ENCODE measurements at regions not wholly inside any gene's neighbourhood (a gene's known extent, or its start where the extent isn't known, plus 50 kb on each side); places are given as distances from the start of the nearest gene placed in this dataset.

DNA sequence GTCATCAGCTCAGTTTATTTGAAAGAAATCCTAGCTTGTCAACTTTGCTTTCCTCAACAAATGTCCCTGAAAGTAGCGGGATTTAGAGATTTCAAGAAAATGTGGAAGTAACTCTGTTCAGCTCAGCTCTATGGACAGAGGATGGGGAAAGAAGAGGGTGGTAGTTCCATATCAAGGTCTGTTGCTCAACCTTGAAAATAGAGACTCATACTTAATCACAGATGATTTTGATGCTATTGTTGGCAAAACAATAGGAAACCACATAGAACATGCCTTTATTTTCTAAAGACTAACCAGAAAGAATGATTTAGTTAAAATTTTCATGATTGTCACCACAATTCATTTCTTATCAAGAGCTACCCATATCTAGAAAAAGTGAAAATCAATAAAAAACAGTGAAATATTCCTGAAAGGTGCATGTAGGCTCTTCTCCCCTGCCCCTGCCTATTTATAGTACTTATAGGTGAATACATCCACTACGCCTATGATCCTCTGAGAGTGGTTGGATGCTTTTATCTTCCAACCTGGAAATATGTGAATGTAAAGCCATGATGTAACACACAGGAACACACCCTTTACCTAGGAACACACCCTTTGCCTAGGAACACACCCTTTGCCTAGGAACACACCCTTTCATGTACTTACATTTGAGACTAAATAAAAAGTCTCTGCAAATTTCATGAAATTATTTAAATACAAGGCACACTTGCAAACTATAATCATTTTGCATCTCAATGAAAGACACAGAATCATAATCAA lies 65.8 kb downstream of the ETAA1 start:
- no peak for DNase-seq

DNA sequence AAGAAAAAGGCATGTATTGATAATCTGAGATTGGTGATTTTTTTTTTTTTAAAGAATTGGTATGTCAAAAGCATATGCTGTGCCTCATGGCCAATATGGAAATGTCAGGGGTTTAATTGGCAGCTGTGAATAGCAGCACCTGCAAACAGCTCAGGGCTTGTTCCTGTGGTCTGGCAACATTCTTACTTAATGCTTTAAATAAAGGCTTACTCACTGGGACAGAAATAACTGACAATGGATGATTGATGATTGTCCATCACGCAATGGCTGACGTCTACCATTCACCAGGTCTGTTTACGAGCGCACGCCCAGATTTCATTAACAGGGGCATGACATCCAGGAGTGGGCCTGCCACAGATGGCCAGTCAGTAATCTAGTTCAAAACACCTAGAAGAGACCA lies 66.7 kb downstream of the ETAA1 start:
- no peak for DNase-seq

DNA sequence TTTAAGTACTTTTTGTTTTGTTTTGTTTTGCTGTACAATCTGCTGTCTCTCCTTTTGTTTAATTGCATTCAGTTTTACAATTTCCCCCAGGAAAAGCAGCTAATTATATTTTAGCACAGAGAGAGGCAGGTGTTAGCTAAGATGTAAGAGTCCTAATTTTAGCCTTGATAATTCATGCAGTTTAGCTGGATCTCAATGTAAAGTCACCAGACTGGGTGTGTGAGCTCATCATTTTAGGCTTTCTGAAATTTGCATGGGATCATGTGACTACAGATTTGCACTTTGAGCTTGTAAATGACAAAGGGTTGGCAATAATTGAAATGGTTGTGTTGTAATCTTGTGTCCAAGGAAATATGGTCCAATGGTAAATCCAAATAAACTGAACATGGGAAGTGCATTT lies 68.5 kb downstream of the ETAA1 start:
- DNase-seq = no peak

DNA sequence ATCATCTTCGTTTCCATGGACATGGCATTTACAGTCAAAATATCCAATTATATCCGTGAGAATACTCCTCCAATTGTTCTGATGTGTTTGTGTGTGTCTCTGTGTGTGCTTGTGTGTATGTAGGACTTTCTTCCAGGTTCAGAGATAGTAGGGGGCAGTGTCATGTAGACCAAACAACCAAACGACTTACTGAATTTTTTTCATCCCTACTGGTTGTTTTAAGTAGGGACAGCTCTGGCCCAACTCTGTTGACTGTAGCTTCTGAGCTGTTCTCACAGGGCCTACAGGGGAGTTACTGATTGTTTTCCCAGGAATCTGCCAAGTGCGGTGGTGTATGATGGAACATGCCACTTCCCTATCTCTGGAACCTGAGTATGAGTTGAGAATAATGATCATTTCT lies 69.6 kb downstream of the ETAA1 start:
- no peak for DNase-seq

DNA sequence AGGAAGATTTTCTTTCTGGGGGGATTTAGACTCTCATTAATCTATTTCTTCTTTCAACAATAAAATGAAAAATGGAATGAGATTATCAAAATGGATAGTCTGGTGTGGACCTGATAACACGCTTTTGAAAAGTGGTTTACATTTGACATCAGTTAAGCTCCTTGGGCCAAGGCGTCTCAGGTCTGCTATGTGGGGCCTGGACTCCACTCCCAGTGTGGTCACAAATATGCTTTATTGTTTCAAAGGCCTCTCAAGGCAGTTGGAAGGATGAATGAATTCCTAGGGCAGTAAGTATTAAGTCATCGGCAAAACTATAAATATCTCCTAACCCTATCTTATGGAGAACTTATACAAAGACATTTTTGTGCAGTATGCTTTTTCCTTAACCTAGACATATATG lies 74.5 kb downstream of the ETAA1 start:
- DNase-seq = no peak

DNA sequence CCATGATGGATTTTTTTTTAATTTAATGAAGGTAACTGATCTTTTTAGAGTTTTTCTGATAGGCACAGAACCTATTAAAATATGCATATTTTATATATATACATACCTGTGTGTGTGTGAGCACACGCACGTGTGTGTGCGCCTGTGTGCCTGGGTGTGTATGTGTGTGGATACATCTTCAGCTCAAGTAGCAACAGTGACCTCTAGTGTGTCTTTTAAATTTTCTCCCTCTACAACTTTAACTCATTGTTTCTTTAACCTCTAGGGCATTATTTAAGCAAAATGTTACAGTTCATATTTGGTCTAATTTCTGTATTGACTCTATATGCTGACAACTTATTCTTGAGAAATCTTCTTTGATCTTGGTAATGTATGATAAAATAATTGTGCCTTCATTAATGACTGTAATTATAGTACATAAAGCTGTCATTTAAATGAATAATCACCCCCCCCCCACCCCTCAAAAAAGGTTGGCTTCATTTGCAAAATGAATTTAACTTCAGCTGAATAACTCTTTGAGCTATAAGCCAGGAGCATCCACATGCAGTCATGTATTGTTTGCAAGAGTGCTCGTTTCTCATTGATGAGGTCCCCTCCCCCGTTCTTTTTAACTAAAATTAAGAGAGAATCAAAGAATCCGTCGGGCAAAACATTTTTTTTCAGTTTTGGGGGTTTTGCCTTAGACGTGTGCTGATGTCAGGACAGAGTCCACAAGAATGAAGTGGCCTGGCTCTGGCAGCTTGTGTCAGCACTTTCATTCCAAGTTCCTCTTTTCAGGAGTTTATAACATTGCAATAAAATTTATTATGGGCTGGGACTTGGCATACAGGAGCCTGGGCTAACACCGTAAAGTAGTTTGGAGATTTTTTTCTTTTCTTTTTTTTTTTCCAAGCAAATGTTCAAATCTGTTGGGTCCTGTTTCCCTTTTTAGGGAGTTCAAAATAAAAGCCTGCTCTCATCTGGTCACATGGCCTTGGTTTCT lies 80.0 kb downstream of the ETAA1 start:
- no peak for DNase-seq

DNA sequence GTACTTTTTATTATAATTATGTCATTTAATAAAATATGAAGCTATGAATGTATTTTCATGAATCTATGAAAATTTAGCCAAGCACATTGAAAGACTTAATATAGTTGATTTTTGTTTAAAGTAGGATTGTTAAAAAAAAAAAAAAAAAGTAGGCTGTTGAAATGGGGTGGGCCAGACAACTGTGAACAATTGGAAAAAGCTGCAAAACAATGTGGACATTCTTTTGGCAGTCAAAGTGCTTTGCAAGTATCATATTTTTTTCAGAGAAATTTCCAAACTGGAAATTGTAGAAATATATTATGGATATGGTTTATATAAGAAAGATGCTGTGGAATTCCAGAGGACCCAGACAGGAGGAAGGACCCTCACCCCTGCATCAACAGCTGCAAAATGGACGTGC lies 82.1 kb downstream of the ETAA1 start:
- DNase-seq = no peak

DNA sequence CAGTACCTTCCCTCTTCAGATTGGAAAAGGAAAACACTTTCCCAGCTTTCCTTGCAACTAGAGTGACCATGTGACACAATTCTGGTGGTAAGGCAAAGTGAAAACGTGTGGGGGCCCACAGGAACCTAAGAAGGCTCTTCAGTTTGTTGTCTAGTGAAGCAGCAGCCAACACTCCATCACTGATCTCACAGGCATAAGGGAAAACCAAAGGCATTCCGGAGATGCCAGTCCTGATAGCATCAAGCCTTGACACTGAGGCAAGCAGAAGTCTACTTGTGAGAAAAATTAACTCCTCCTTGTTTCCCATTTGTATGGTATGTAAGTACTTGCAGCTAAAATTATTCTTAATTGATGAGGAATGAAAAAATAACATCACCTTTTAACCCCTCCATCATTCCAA lies 88.3 kb downstream of the ETAA1 start:
- DNase-seq = no peak

DNA sequence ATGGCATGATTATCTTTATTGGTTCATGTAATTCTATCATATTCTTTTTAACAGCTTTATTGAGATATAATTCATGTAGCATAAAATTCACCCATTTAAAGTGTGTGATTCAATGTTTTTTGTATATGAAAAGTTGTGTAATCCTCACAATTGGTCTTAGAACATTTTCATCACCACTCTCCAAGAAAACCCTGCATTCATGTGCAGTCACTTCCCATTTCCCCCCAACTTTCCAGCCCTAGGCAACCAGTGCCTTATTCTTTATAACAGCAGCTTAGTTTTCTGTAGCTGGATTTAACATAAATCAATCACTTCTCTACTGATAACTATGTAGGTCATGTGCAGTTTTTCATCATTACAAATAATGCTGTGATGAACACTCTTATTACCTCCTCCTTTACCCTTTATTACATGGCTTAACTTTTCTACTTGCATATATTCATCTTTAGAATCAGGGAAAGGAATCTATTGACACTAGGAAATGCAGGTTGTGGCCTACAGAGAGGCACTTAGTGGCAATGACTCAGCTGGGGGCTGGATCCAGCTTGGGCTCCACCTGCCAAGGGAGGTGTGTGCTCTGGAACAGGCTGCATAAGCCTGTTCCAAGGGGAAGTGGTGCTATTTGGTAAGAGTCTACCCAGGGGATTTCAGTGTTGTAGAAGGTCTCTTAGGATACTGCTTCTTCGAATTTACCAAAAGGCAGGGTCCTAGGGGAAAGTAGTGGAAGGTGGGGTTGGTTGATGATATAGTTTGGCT lies 89.1 kb downstream of the ETAA1 start:
- no peak for DNase-seq

DNA sequence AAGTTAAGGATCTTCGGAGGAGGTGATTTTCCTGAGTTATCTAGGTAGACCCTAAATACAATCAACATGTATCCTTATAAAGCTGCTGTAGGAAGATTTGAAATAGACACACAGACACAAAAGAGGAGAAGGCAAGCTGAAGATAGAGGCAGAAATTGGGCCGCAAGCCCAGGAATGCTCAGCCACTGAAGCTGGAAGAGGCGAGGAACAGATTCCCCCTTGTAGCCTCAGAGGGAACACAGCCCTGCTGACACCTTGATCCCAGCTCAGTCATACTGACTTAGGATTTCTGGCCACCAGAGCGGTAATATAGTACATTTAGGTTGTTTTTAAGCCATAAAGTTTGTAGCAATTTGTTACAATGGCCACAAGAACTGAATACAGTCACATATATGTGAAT lies 90.9 kb downstream of the ETAA1 start:
- no peak for DNase-seq

DNA sequence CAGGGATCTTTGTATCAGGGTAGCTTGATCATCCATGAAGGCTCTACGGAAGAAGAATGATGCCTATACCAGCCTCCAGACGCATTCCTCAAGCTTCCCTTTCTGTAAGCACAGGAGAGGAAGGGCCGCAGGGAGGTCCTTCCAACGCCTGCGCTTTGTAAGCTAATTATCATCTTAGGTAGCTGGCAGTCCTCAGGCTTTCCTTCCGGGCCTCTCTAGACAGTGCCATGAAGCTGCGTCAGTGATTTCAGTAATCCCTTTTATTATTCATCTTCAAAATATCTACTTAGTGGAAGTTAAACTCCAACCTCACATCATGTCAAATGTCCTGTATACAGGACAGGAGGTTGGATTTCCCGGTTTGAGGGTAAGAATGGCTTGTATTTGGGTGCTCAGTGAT lies 92.3 kb downstream of the ETAA1 start:
- DNase-seq = no peak

DNA sequence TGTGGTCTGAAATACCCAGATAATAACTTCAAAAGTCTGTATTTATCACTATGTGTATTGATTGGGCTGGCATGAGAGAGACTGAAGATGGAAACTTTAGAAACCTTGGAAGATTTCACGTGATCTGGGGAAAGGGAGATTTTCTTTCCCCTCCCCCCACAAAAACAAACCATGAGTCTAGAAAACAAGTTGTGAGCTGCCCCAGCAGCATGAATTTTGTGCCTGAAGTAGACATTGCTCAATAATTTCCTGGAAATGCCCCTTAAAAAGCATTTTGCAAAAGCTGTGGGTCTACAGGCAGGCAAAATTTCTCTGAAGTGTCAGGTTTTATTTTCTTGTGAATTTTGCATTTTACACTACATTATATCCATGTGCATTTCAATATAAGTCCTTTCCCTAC lies 101.8 kb downstream of the ETAA1 start:
- DNase-seq = no peak

DNA sequence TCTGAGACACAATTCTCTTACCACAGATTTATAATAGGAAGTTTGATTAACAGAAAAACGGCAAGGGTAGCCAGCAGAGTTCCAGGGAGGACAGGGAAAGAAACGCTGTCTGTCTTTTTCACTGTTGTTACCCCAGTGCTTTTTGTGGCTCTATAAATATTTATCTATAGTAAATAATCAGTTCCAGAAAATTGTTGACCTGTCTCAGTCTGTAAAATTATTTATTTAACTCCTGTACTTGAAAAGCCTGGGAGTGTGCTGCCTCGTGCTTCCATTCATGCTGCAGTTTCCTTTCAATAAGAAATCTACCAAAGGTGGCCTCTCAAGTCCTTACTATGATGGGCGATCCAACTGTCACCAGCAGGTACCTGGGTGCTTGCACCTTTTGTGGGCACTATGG lies 102.9 kb downstream of the ETAA1 start:
- no peak for DNase-seq

DNA sequence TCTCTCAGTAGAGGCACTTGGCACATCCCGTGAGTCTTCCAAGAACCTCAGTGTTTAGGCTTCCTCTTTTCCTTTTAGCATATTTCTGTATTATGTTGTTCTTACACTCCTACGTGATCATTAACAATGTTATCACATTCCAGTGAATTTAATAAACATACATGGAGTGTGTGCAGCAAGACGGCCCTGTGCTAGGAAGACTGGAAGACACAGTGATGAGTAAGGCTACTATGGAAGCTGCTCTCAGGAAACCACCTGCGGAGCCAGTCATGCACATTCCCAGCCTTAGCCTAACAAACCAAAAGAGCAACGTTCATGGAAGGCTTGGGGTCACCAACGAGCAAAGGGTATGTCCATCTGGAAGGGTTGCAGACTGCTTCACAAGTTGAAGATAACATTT lies 103.4 kb downstream of the ETAA1 start:
- no peak for DNase-seq

DNA sequence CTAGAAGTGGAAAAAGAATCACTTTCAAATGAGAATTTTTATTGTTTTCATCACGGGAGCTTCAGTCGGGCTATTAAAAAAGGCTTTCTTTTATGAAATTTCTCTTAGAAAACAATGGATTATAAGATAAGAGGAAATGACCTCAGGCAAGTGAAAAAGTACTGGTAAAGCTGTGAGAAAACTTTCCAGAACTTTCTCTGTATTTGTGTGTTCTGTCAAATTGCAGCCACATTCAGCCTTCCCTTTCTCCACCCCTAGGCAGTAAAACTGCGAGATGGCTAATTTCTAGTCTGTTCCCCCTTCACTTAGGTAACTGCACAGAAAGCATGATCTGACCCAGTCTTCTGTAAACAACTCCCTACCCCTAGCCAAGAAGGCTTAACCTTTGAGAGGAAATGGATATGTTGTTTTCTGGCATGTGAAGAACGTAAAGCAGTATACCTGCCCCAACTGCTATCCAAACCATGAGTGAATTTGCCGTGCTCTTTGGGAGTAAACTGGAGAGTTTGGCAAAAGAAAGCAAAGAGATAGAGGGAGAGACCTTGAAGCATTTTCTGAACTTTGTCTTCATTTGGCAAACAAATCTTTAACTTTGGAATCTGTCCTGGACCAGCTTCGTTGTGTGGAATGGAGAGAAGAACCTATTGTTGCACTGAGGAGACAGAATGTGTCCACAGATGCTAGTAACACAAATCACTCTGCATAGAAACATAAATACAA lies 105.4 kb downstream of the ETAA1 start:
- no peak for DNase-seq

DNA sequence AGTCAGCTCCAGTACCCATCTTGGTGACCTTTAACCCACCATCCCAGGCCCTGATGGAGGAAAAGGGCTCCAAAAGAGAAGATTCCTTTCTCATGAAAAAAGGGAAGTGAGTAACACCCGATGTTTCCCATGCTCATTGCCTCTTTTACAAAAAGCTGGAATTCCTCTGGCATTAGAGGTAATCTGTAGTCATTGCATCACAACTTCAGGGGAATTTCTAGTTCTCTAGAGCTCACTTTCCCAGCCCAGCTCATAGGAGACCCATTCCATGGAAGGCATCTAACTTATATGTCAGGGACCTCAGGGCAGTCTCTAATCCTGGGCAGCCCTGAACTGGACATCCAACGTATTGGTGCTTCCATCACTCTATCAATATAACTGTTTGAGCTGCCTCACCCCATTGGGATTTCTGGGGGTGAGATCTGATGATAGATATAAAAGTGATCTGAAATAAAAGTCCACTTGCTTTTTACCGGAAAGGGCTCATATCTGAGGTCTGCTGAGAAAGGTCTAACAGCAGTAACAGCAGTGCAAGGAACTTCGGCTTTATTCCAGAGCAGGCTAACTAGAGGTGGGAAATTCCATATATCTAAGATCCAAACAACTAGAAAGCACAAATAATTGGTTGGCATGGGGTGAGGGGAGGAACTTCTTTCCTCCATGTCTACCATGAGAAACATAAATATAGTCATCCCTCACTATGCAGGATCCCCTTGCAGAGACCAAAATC lies 106.1 kb downstream of the ETAA1 start:
- no peak for DNase-seq

DNA sequence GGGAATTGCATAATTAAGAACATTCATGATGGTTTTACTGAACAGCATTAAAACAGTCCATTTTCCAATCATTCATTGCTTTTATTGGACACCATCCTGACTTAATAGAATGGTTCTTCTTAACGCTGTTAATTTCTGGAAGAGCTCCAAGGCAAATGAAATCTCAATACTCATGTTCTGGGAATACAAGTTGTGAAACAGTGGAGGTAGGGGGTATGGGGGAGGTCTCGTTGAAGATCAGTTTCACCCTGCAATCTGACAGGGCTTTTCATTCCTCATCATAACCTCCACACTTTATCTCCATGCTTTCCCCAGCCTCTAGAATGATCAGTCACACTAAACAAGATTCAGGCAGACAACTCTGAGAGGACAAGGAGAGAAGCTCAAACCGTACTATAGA lies 113.6 kb downstream of the ETAA1 start:
- DNase-seq = no peak

DNA sequence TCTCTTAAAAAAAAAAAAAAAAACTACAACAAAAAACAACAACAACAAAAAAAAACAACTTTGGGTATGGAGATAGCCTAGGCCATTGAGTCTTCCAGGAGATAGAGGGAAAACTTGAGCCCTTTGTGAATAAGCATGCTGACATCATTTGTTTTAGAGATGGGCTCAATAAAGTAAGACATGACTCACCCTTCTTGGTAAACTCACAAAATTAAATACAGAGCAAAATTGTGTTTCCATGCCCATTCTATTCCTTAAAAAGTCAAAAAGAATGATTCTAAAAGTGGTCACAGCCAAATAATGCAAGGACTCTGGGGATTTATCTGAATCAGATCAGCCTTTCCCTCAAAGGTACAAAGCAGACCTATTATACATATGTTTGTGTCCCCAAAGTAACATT lies 117.4 kb downstream of the ETAA1 start:
- no peak for DNase-seq

DNA sequence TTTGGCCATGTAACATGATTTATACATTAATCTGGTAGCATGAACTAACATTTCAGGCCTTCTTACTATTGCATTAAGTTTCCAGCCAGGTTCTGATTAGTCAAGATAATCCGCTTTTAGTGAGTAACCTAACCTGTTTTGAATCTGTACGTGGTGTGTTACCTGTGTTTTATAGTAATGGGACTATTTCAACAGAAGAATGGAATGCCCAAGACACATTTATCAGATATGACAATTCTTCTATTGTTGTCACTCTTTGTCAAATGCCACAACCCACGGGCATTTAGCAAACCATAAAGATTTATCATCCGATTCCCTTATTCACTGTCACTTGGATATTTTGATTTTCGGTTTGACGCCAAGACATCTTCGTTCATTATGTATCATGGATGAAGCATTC lies 117.9 kb downstream of the ETAA1 start:
- DNase-seq = no peak

DNA sequence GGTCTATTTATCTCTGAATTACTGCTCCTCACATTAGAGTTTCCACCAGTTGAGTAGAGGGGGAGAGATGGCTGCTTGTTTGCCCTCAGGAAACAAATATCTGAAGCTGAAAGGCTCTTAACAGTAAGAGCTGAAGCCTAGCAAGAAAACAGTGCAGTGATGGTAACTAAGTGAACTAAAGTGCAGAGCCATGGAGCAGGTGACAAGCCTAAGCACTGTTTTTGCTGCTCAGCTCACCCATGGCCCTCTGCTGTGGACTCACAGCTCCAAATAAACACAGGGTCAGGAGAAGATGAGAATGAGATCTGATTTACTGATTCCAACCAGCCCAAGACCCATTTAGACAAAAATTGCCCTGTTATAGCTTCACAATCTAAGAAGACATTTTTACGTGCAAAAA lies 118.4 kb downstream of the ETAA1 start:
- no peak for DNase-seq

DNA sequence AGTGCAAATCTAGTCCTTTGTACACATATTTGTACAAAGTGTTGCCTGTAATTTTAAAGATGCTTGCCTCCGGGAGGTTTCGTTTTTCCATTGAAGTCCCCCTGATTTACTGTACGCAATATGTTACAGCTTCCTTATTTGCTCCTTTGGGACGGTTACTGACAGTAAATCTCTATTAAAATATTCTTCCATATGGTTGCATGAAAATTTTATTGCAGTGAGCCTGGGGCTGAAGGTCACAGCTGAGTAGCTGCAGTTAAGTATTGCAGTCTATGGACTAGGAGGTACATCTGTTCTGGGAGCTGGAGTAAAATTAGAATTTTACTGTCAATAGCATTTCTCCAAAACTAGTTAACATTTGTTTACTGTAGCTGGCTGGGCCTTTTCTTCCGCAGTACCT lies 119.2 kb downstream of the ETAA1 start:
- DNase-seq = no peak

Data from occipital lobe (tissue), 1 donor.